WTC11 (cell line): ENCODE measurements at regions not wholly inside any gene's neighbourhood (a gene's known extent, or its start where the extent isn't known, plus 50 kb on each side); places are given as distances from the start of the nearest gene placed in this dataset.

Source experiments
- ATAC-seq: fragments of 200-7000 bp; cut with Tn5 transposase; 2 replicates; pipeline ENCODE4 v1.10.0; 2021; ENCODE audit warnings: mild to moderate bottlenecking, moderate library complexity
- CTCF ChIA-PET: fragments of 300-600 bp; sonication (Branson Sonifier 250); formaldehyde crosslinking; loops from one replicate; lab custom pipeline; 2021; ENCODE audit warnings: antibody characterized with exemption; lab: Charles Lee
- POLR2A ChIA-PET: fragments of 350-600 bp; sonication (Branson Sonifier 250); formaldehyde crosslinking; loops from one replicate; lab custom pipeline; 2021; ENCODE audit warnings: antibody characterized with exemption; lab: Charles Lee
- DNase-seq: peaks from one replicate; pipeline ENCODE4 v3.0.0; 2021; ENCODE audit warnings: low spot score
- H3K27ac Mint-ChIP-seq: 2 replicates; pipeline ENCODE4 v1.8.0; 2021; ENCODE audit warnings: mixed read lengths
- H3K27me3 Mint-ChIP-seq: 2 replicates; pipeline ENCODE4 v1.8.0; 2021; ENCODE audit warnings: low read depth, mild to moderate bottlenecking, moderate library complexity, mixed read lengths
- H3K36me3 Mint-ChIP-seq: 2 replicates; pipeline ENCODE4 v1.8.0; 2021; ENCODE audit warnings: mixed read lengths
- H3K4me1 Mint-ChIP-seq: 2 replicates; pipeline ENCODE4 v1.8.0; 2022; ENCODE audit warnings: mixed read lengths
- H3K4me3 Mint-ChIP-seq: 2 replicates; pipeline ENCODE4 v1.8.0; 2021; ENCODE audit warnings: mild to moderate bottlenecking, moderate library complexity, mixed read lengths
- H3K9me3 Mint-ChIP-seq: 2 replicates; pipeline ENCODE4 v1.8.0; 2021; ENCODE audit warnings: mixed read lengths
- CBFB ChIP-seq: sonication (generic); formaldehyde crosslinking; IDR thresholded peaks from 2 replicates; pipeline ENCODE4 v1.8.1; 2022; ENCODE audit warnings: mild to moderate bottlenecking, low read depth, missing genetic modification reagents
- CREB1 ChIP-seq: sonication (generic); formaldehyde crosslinking; IDR thresholded peaks from 2 replicates; pipeline ENCODE4 v1.8.0; 2023; ENCODE audit warnings: mild to moderate bottlenecking, missing genetic modification reagents
- FOXK1 ChIP-seq: sonication (generic); formaldehyde crosslinking; IDR thresholded peaks from 2 replicates; pipeline ENCODE4 v1.8.0; 2022; ENCODE audit warnings: mild to moderate bottlenecking, moderate library complexity, missing genetic modification reagents
- FOXP1 ChIP-seq: sonication (generic); formaldehyde crosslinking; IDR thresholded peaks from 2 replicates; pipeline ENCODE4 v1.8.0; 2022; ENCODE audit warnings: missing genetic modification reagents, mild to moderate bottlenecking, moderate library complexity, borderline replicate concordance
- GABPB1 ChIP-seq: sonication (generic); formaldehyde crosslinking; IDR thresholded peaks from 2 replicates; pipeline ENCODE4 v1.8.1; 2023; ENCODE audit warnings: mild to moderate bottlenecking, missing genetic modification reagents
- GRHL2 ChIP-seq: fragments of 250-450 bp; sonication (Bioruptor Pico); IDR thresholded peaks from 2 replicates; pipeline ENCODE4 v1.8.0; 2022; ENCODE audit warnings: mild to moderate bottlenecking, moderate library complexity; ENCODE audit not compliant: insufficient replicate concordance, severe bottlenecking
- GTF2I ChIP-seq: fragments of 250-450 bp; sonication (Bioruptor Pico); conservative IDR thresholded peaks from 2 replicates; pipeline ENCODE4 v1.4.0; 2021; ENCODE audit warnings: mild to moderate bottlenecking
- JAZF1 ChIP-seq: fragments of 250-450 bp; sonication (Bioruptor Pico); IDR thresholded peaks from 2 replicates; pipeline ENCODE4 v1.9.0; 2021; ENCODE audit warnings: moderate library complexity, mild to moderate bottlenecking, inconsistent platforms
- JUN ChIP-seq: sonication (generic); formaldehyde crosslinking; IDR thresholded peaks from 2 replicates; pipeline ENCODE4 v1.8.0; 2023; ENCODE audit warnings: mild to moderate bottlenecking, missing genetic modification reagents
- MYBL2 ChIP-seq: sonication (generic); formaldehyde crosslinking; IDR thresholded peaks from 2 replicates; pipeline ENCODE4 v1.8.1; 2023; ENCODE audit warnings: mild to moderate bottlenecking, moderate library complexity, missing genetic modification reagents
- NR2C2 ChIP-seq: sonication (generic); formaldehyde crosslinking; IDR thresholded peaks from 2 replicates; pipeline ENCODE4 v1.8.0; 2022; ENCODE audit warnings: mild to moderate bottlenecking, missing genetic modification reagents
- OVOL2 ChIP-seq: fragments of 250-450 bp; sonication (Bioruptor Pico); IDR thresholded peaks from 2 replicates; pipeline ENCODE4 v1.9.0; 2021; ENCODE audit warnings: mild to moderate bottlenecking, borderline replicate concordance
- PRRX2 ChIP-seq: fragments of 250-450 bp; sonication (Bioruptor Pico); IDR thresholded peaks from 2 replicates; pipeline ENCODE4 v1.8.0; 2021; ENCODE audit warnings: mild to moderate bottlenecking
- RELA ChIP-seq: sonication (generic); formaldehyde crosslinking; IDR thresholded peaks from 2 replicates; pipeline ENCODE4 v1.8.1; 2022; ENCODE audit warnings: missing genetic modification reagents, mild to moderate bottlenecking, borderline replicate concordance
- SMAD3 ChIP-seq: sonication (generic); formaldehyde crosslinking; IDR thresholded peaks from 2 replicates; pipeline ENCODE4 v1.8.0; 2022; ENCODE audit warnings: missing genetic modification reagents, mild to moderate bottlenecking, borderline replicate concordance
- TCF7 ChIP-seq: sonication (generic); formaldehyde crosslinking; IDR thresholded peaks from 2 replicates; pipeline ENCODE4 v1.8.0; 2022; ENCODE audit warnings: mild to moderate bottlenecking, low read depth, missing genetic modification reagents, moderate library complexity
- ZBTB21 ChIP-seq: sonication (generic); formaldehyde crosslinking; IDR thresholded peaks from 2 replicates; pipeline ENCODE4 v1.8.1; 2023; ENCODE audit warnings: mild to moderate bottlenecking, missing genetic modification reagents, borderline replicate concordance
- ZNF396 ChIP-seq: fragments of 250-450 bp; sonication (Bioruptor Pico); IDR thresholded peaks from 2 replicates; pipeline ENCODE4 v1.8.0; 2021; ENCODE audit warnings: mild to moderate bottlenecking, moderate library complexity, borderline replicate concordance
- ZNF671 ChIP-seq: fragments of 250-450 bp; sonication (Bioruptor Pico); IDR thresholded peaks from 2 replicates; pipeline ENCODE4 v1.8.0; 2021; ENCODE audit warnings: mild to moderate bottlenecking
- TF ChIP-seq, protein P1 (sequence below): sonication (generic); formaldehyde crosslinking; IDR thresholded peaks from 2 replicates; pipeline ENCODE4 v1.8.1; 2023; ENCODE audit warnings: mild to moderate bottlenecking, missing genetic modification reagents, moderate library complexity
- TF ChIP-seq, protein P2 (sequence below): sonication (generic); formaldehyde crosslinking; IDR thresholded peaks from 2 replicates; pipeline ENCODE4 v1.8.1; 2022; ENCODE audit warnings: missing genetic modification reagents, borderline replicate concordance
- TF ChIP-seq, protein P3 (sequence below): fragments of 250-450 bp; sonication (Bioruptor Pico); IDR thresholded peaks from 2 replicates; pipeline ENCODE4 v1.9.0; 2021; ENCODE audit warnings: mild to moderate bottlenecking
- TF ChIP-seq, protein P4 (sequence below): sonication (generic); formaldehyde crosslinking; conservative IDR thresholded peaks from 2 replicates; pipeline ENCODE4 v1.8.1; 2022; ENCODE audit warnings: mild to moderate bottlenecking, missing genetic modification reagents
- TF ChIP-seq, protein P5 (sequence below): sonication (generic); formaldehyde crosslinking; conservative IDR thresholded peaks from 2 replicates; pipeline ENCODE4 v1.8.1; 2023; ENCODE audit warnings: mild to moderate bottlenecking, low read depth, missing genetic modification reagents, moderate library complexity

DNA sequence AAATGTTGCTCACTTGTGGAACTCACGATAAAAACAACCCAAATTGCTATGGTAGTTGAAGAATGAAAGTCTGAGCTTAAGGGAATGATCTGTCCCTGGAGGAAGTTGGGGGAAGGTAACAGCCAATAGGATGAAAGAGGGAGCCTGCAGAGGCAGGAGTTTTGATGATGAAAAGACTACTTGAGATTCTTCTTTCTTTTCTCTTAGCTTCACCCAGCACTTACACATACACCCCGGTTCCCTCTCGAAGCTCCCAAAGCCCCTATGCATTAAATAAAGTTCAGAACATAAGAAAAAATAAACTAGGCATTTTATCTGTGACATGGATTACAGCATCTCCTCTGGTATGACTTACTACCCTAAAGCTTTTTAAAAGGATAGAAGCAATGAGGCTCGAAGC, 122.9 kb upstream of the GATB start:
- Mint-ChIP-seq H3K36me3 (peaks cover 4% of the 10 kb centered on the region), H3K27me3 (peaks cover 7% of the 10 kb centered on the region), H3K27ac (no peak overlapping the region), H3K4me3 (no peak overlapping the region), H3K9me3 (peaks cover 13% of the 10 kb centered on the region), H3K4me1 (peaks cover 52% of the 10 kb centered on the region)
- ChIA-PET CTCF (no interaction called here), POLR2A (interaction anchor here (0.6 kb wide), 1 partner anchor 19 kb away, joined by 3 read pairs; no protein-coding TSS in a partner anchor)
- DNase-seq, result no peak
- ATAC-seq, result no peak
- TF ChIP-seq NR2C2, result no peak
- no peak for TF ChIP-seq TCF7
- TF ChIP-seq ZNF671, result no peak
- no peak for TF ChIP-seq CREB1 (CRISPR knock-in tag)
- TF ChIP-seq GTF2I, result no peak
- TF ChIP-seq MYBL2, result no peak
- TF ChIP-seq, protein P1, sequence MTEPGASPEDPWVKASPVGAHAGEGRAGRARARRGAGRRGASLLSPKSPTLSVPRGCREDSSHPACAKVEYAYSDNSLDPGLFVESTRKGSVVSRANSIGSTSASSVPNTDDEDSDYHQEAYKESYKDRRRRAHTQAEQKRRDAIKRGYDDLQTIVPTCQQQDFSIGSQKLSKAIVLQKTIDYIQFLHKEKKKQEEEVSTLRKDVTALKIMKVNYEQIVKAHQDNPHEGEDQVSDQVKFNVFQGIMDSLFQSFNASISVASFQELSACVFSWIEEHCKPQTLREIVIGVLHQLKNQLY (CRISPR knock-in tag), result no peak
- TF ChIP-seq JAZF1 (CRISPR knock-in tag), result no peak

DNA sequence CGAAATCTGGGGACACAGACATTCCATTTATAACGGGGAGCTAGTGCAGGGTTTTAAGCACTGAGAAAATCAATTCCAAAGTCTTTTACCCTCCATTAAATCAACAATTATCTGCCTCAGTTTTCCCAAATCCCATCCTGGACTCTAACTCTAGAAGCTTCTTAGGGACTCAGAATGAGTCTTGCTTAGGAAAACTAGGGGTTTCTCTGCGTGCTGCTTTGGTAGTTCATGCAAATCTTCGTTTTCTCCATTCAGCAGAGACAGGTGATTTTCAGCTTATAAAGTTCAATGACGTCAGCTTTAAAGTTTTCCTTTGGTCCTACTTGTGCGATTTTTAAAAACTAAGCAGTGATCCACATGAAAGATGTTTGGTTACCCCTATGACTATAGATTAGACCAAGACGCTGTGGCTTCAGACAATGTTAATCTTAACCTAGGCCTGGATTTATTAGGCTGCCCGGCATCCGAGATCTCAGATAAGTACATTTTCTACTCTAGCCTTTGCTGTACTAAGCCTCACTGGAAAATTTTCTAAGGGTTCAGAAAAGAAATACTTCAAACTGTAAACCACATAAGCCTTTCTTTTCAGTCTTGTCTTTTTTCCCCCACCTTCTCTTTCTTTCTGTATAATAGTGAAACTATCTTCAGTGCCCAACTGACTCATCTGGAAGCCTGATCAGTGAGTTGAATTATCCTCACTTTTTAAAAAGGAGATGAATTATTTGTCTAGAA, 121.4 kb upstream of the GATB start:
- ATAC-seq (no peak), DNase-seq (no peak)
- CTCF ChIA-PET, result no interaction called here
- Mint-ChIP-seq H3K9me3 (peaks cover 13% of the 10 kb centered on the region), H3K27ac (no peak overlapping the region), H3K4me1 (peaks cover 43% of the 10 kb centered on the region), H3K36me3 (peaks cover 4% of the 10 kb centered on the region), H3K4me3 (no peak overlapping the region), H3K27me3 (peaks cover 3% of the 10 kb centered on the region)
- POLR2A ChIA-PET, result no interaction called here
- TF ChIP-seq CBFB (CRISPR knock-in tag) (no peak), GABPB1 (CRISPR knock-in tag) (no peak), JUN (CRISPR knock-in tag) (no peak)
- TF ChIP-seq, protein P2, sequence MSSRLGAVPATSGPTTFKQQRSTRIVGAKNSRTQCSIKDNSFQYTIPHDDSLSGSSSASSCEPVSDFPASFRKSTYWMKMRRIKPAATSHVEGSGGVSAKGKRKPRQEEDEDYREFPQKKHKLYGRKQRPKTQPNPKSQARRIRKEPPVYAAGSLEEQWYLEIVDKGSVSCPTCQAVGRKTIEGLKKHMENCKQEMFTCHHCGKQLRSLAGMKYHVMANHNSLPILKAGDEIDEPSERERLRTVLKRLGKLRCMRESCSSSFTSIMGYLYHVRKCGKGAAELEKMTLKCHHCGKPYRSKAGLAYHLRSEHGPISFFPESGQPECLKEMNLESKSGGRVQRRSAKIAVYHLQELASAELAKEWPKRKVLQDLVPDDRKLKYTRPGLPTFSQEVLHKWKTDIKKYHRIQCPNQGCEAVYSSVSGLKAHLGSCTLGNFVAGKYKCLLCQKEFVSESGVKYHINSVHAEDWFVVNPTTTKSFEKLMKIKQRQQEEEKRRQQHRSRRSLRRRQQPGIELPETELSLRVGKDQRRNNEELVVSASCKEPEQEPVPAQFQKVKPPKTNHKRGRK (CRISPR knock-in tag), result no peak

DNA sequence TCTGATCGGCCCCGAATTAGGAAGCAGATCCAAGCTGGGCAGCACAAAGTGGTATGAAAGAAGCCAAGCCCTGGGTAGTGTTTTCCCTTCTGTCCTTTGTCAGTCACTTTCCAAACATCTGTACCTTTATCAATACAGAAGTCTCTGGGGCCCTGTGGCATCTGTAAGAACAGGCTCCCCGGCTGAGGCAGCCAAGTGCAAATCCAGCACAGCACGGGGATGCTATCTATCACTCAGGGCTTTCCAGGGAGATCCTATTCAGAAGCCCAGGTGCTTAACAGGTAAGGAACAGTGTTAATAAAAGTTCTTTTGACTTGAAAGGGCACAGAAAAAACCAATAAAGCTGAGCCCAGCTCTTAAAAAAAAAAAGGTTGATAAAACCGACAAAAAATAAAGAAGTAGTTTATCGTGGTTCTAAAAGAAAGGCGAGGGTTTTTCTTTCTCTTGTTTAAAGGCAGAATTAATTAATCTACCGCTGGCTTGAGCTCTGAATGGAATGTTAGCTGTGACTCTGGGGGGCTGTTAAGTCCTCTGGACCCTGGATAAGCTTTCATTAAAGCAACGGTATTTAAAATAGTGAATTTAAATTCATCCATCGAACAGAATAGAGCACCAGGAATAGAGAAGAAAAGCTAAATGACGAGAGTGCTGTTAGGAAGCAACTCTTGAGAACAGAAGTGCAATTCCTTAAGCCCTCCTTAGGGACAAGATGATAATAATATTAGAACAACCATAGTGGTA, 119.1 kb upstream of the GATB start:
- Mint-ChIP-seq H3K27ac (no peak overlapping the region), H3K4me1 (peaks cover 38% of the 10 kb centered on the region), H3K36me3 (no peaks in the 10 kb centered on the region), H3K9me3 (peaks cover 11% of the 10 kb centered on the region), H3K4me3 (no peak overlapping the region), H3K27me3 (peaks cover 3% of the 10 kb centered on the region)
- ChIA-PET CTCF (no interaction called here), POLR2A (no interaction called here)
- DNase-seq, result no peak
- no peak for TF ChIP-seq PRRX2
- no peak for TF ChIP-seq OVOL2 (CRISPR knock-in tag)
- TF ChIP-seq, protein P3, sequence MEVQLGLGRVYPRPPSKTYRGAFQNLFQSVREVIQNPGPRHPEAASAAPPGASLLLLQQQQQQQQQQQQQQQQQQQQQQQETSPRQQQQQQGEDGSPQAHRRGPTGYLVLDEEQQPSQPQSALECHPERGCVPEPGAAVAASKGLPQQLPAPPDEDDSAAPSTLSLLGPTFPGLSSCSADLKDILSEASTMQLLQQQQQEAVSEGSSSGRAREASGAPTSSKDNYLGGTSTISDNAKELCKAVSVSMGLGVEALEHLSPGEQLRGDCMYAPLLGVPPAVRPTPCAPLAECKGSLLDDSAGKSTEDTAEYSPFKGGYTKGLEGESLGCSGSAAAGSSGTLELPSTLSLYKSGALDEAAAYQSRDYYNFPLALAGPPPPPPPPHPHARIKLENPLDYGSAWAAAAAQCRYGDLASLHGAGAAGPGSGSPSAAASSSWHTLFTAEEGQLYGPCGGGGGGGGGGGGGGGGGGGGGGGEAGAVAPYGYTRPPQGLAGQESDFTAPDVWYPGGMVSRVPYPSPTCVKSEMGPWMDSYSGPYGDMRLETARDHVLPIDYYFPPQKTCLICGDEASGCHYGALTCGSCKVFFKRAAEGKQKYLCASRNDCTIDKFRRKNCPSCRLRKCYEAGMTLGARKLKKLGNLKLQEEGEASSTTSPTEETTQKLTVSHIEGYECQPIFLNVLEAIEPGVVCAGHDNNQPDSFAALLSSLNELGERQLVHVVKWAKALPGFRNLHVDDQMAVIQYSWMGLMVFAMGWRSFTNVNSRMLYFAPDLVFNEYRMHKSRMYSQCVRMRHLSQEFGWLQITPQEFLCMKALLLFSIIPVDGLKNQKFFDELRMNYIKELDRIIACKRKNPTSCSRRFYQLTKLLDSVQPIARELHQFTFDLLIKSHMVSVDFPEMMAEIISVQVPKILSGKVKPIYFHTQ (CRISPR knock-in tag), result no peak
- TF ChIP-seq GABPB1 (CRISPR knock-in tag), result no peak
- no peak for TF ChIP-seq ZNF396 (CRISPR knock-in tag)
- TF ChIP-seq ZBTB21, result no peak
- no peak for TF ChIP-seq GRHL2 (CRISPR knock-in tag)
- TF ChIP-seq, protein P4, sequence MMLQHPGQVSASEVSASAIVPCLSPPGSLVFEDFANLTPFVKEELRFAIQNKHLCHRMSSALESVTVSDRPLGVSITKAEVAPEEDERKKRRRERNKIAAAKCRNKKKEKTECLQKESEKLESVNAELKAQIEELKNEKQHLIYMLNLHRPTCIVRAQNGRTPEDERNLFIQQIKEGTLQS (CRISPR knock-in tag), result no peak
- no peak for TF ChIP-seq RELA
- no peak for TF ChIP-seq FOXK1 (CRISPR knock-in tag)
- TF ChIP-seq FOXP1 (CRISPR knock-in tag), result no peak
- no peak for TF ChIP-seq SMAD3
- TF ChIP-seq ZNF671, result no peak
- TF ChIP-seq CREB1 (CRISPR knock-in tag), result no peak
- TF ChIP-seq CBFB (CRISPR knock-in tag), result no peak
- TF ChIP-seq, protein P5, sequence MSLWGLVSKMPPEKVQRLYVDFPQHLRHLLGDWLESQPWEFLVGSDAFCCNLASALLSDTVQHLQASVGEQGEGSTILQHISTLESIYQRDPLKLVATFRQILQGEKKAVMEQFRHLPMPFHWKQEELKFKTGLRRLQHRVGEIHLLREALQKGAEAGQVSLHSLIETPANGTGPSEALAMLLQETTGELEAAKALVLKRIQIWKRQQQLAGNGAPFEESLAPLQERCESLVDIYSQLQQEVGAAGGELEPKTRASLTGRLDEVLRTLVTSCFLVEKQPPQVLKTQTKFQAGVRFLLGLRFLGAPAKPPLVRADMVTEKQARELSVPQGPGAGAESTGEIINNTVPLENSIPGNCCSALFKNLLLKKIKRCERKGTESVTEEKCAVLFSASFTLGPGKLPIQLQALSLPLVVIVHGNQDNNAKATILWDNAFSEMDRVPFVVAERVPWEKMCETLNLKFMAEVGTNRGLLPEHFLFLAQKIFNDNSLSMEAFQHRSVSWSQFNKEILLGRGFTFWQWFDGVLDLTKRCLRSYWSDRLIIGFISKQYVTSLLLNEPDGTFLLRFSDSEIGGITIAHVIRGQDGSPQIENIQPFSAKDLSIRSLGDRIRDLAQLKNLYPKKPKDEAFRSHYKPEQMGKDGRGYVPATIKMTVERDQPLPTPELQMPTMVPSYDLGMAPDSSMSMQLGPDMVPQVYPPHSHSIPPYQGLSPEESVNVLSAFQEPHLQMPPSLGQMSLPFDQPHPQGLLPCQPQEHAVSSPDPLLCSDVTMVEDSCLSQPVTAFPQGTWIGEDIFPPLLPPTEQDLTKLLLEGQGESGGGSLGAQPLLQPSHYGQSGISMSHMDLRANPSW (CRISPR knock-in tag), result no peak
- ATAC-seq, result peak; percentile 70
